CD14-positive monocyte (primary cell): ENCODE measurements at regions not wholly inside any gene's neighbourhood (a gene's known extent, or its start where the extent isn't known, plus 50 kb on each side); places are given as distances from the start of the nearest gene placed in this dataset.

ENCODE experiments used
- DNase-seq, 3 donors: peaks; one replicate each; pipeline ENCODE4 v3.0.0-alpha.2; 2011 to 2022
- H2AFZ ChIP-seq: 2 replicates; pipeline ENCODE4 v1.6.0; 2012; ENCODE audit warnings: mild to moderate bottlenecking, low read depth, low read length, inconsistent platforms; ENCODE audit not compliant: insufficient read depth, poor library complexity, severe bottlenecking
- H3K27ac ChIP-seq, 2 donors: 1 replicate in 1 of 2; 2 replicates in 1 of 2; pipeline ENCODE4 v1.5.1; 2012 to 2013; ENCODE audit warnings: low read length in 2 of 2, control low read depth in 1 of 2, inconsistent platforms in 1 of 2, low read depth in 1 of 2, mild to moderate bottlenecking in 1 of 2
- H3K27me3 ChIP-seq, 2 donors: one replicate each; pipeline versions ENCODE4 v1.6.0 to v1.6.1; 2011 to 2013; ENCODE audit warnings: low read length in 2 of 2; ENCODE audit not compliant: control insufficient read depth in 2 of 2, insufficient read depth in 2 of 2
- H3K36me3 ChIP-seq, 2 donors: replicated peaks in 1 of 2; 1 replicate in 1 of 2; 2 replicates in 1 of 2; pipeline versions ENCODE4 v1.5.1 to v1.6.1; 2012 to 2013; ENCODE audit warnings: low read length in 2 of 2, control low read depth in 1 of 2, inconsistent platforms in 1 of 2, mild to moderate bottlenecking in 1 of 2; ENCODE audit not compliant: insufficient read depth in 2 of 2, control insufficient read depth in 1 of 2
- H3K4me1 ChIP-seq, 2 donors: 1 replicate in 1 of 2; 2 replicates in 1 of 2; pipeline versions ENCODE4 v1.5.1 to v1.6.1; 2012 to 2013; ENCODE audit warnings: low read length in 2 of 2, control low read depth in 1 of 2, inconsistent platforms in 1 of 2, mild to moderate bottlenecking in 1 of 2, moderate library complexity in 1 of 2; ENCODE audit not compliant: insufficient read depth in 2 of 2, control insufficient read depth in 1 of 2
- H3K4me2 ChIP-seq: replicated peaks from 2 replicates; pipeline ENCODE3; 2012; ENCODE audit warnings: low read length, moderate library complexity, mild to moderate bottlenecking; ENCODE audit not compliant: poor library complexity, severe bottlenecking; ENCODE audit errors: extremely low read depth
- H3K4me3 ChIP-seq, 3 experiments: fragments of 200-600 bp in 1 of 3; sonication (generic) in 1 of 3; replicated peaks in 1 of 3; 1 replicate in 2 of 3; 2 replicates in 1 of 3; pipeline ENCODE4 v1.5.1; 2011 to 2013; ENCODE audit warnings: low read length in 3 of 3, mild to moderate bottlenecking in 3 of 3, control low read depth in 2 of 3, low read depth in 2 of 3, inconsistent platforms in 1 of 3, moderate library complexity in 1 of 3
- H3K79me2 ChIP-seq: 2 replicates; pipeline ENCODE4 v1.6.0; 2012; ENCODE audit warnings: mild to moderate bottlenecking, control low read depth, inconsistent platforms, low read length, moderate library complexity; ENCODE audit not compliant: insufficient read depth
- H3K9ac ChIP-seq: 2 replicates; pipeline ENCODE4 v1.6.0; 2017; ENCODE audit warnings: low read length, mild to moderate bottlenecking; ENCODE audit not compliant: insufficient read depth, poor library complexity, severe bottlenecking
- H3K9me3 ChIP-seq, 2 donors: replicated peaks in 1 of 2; 1 replicate in 1 of 2; 2 replicates in 1 of 2; pipeline versions ENCODE4 v1.5.1 to v1.6.1; 2012 to 2013; ENCODE audit warnings: low read length in 2 of 2, control low read depth in 1 of 2; ENCODE audit not compliant: control insufficient read depth in 1 of 2, insufficient read depth in 1 of 2
- H4K20me1 ChIP-seq: 2 replicates; pipeline ENCODE4 v1.6.0; 2012; ENCODE audit warnings: mild to moderate bottlenecking, low read length, control low read depth, moderate library complexity; ENCODE audit not compliant: insufficient read depth
- H3K27ac Mint-ChIP-seq, 7 donors: one replicate each; pipeline ENCODE4 v1.8.0; 2020; ENCODE audit warnings: mild to moderate bottlenecking in 7 of 7, mixed read lengths in 7 of 7, moderate library complexity in 6 of 7, inconsistent platforms in 2 of 7
- H3K27me3 Mint-ChIP-seq, 3 donors: one replicate each; pipeline ENCODE4 v1.8.0; 2021 to 2022; ENCODE audit warnings: low read depth in 3 of 3, mild to moderate bottlenecking in 3 of 3, mixed read lengths in 3 of 3, moderate library complexity in 3 of 3, inconsistent platforms in 1 of 3
- H3K36me3 Mint-ChIP-seq, 2 donors: one replicate each; pipeline ENCODE4 v1.8.0; 2020; ENCODE audit warnings: mixed read lengths in 2 of 2, inconsistent platforms in 1 of 2, mild to moderate bottlenecking in 1 of 2
- H3K4me1 Mint-ChIP-seq: one replicate; pipeline ENCODE4 v1.8.0; 2020; ENCODE audit warnings: mild to moderate bottlenecking, mixed read lengths
- H3K4me3 Mint-ChIP-seq, 2 donors: one replicate each; pipeline ENCODE4 v1.8.0; 2020; ENCODE audit warnings: mild to moderate bottlenecking in 2 of 2, mixed read lengths in 2 of 2, moderate library complexity in 1 of 2
- H3K9me3 Mint-ChIP-seq, 7 donors: one replicate each; pipeline ENCODE4 v1.8.0; 2020 to 2022; ENCODE audit warnings: mixed read lengths in 7 of 7, mild to moderate bottlenecking in 6 of 7, moderate library complexity in 6 of 7, inconsistent platforms in 2 of 7
- CTCF ChIP-seq: fragments of 200-600 bp; IDR thresholded peaks from one replicate; pipeline ENCODE4 v1.8.0; 2022; ENCODE audit warnings: antibody characterized with exemption, mild to moderate bottlenecking
- WGBS: methylation state at CpG from one replicate; pipeline ENCODE4 v1.1.5; 2013; ENCODE audit warnings: missing lambda C conversion rate; ENCODE audit not compliant: insufficient coverage; 5-methylcytosine and 5-hydroxymethylcytosine counted together
- intact Hi-C, 2 donors: fragments of 100-400 bp; cut with micrococcal nuclease; formaldehyde crosslinking; loops; one replicate each; pipeline versions ENCODE4 v1.15.0 to v1.15.1; 2023

- Histone ChIP-seq H3K4me1 (no peaks in the 10 kb centered on the region), H3K4me2 (no peak overlapping the region), H3K27me3 (no peaks in the 10 kb centered on the region), H3K79me2 (no peaks in the 10 kb centered on the region), H3K4me3 (no peak overlapping the region), H2AFZ (no peak overlapping the region), H3K36me3 (no peaks in the 10 kb centered on the region), H3K27ac (no peak overlapping the region), H3K9ac (no peak overlapping the region), H4K20me1 (no peaks in the 10 kb centered on the region), H3K9me3 (no peaks in the 10 kb centered on the region)
- peaks cover 1 to 5% (median 2%) of the 10 kb centered on the region in 3 donors for H3K27me3 Mint-ChIP-seq
- WGBS, result 91% methylated on average over 5 of the region's 10 CpGs
- peaks cover 0 to 4% (median 0%) of the 10 kb centered on the region in 7 donors for H3K9me3 Mint-ChIP-seq
- DNase-seq, result no peak
- no peaks in the 10 kb centered on the region for H3K4me1 Mint-ChIP-seq
- intact Hi-C loops, result no loop called here
- H3K27ac Mint-ChIP-seq, result no peak overlapping the region
- TF ChIP-seq CTCF, result no peak
- no peak overlapping the region for H3K4me3 Mint-ChIP-seq
- H3K36me3 Mint-ChIP-seq, result no peaks in the 10 kb centered on the region
Measured at GRCh38 chr6:168874637-168875036, 379.0 kb downstream of the THBS2 start.

- H4K20me1 ChIP-seq, result no peaks in the 10 kb centered on the region
- H3K79me2 ChIP-seq, result no peaks in the 10 kb centered on the region
- Mint-ChIP-seq H3K27ac (no peak overlapping the region), H3K36me3 (no peaks in the 10 kb centered on the region), H3K4me3 (no peak overlapping the region), H3K9me3 (peaks cover 0 to 3% (median 0%) of the 10 kb centered on the region in 7 donors), H3K27me3 (peaks cover 1 to 7% (median 2%) of the 10 kb centered on the region in 3 donors), H3K4me1 (no peaks in the 10 kb centered on the region)
- H2AFZ ChIP-seq, result no peak overlapping the region
- no peaks in the 10 kb centered on the region for H3K36me3 ChIP-seq
- H3K9me3 ChIP-seq, result no peaks in the 10 kb centered on the region
- H3K27ac ChIP-seq, result no peak overlapping the region
- WGBS, result 92% methylated on average over 38 of the region's 38 CpGs
- TF ChIP-seq CTCF, result no peak
- H3K4me1 ChIP-seq, result no peaks in the 10 kb centered on the region
- no peak for DNase-seq
- intact Hi-C loops, result no loop called here
- no peak overlapping the region for H3K4me2 ChIP-seq
- no peak overlapping the region for H3K4me3 ChIP-seq
- H3K9ac ChIP-seq, result no peak overlapping the region
- H3K27me3 ChIP-seq, result no peaks in the 10 kb centered on the region
Measured at GRCh38 chr6:168873278-168874190, 380.1 kb downstream of the THBS2 start.
